ENCODE measurements at regions not wholly inside any gene's neighbourhood (a gene's known extent, or its start where the extent isn't known, plus 50 kb on each side); places are given as distances from the start of the nearest gene placed in this dataset.
"Not testable (repeated sequence)": the region's sequence is repeated elsewhere in the genome, so short reads cannot be mapped to it uniquely, and the experiment has no call there.

- DNase-seq (no peak), ATAC-seq (replicated peaks) (no peak)
- peaks cover 8 to 19% of the 10 kb centered on the region in 2 donors for H3K9me3 Mint-ChIP-seq
- H3K36me3 Mint-ChIP-seq, result no peaks in the 10 kb centered on the region
- H3K4me1 Mint-ChIP-seq, result no peaks in the 10 kb centered on the region
- H3K27me3 Mint-ChIP-seq, result no peaks in the 10 kb centered on the region
- no peak overlapping the region for H3K4me3 Mint-ChIP-seq
- no peak overlapping the region for H3K27ac Mint-ChIP-seq
Measured at GRCh38 chr4:36587909-36588472, 306.6 kb downstream of the DTHD1 start.

DNA sequence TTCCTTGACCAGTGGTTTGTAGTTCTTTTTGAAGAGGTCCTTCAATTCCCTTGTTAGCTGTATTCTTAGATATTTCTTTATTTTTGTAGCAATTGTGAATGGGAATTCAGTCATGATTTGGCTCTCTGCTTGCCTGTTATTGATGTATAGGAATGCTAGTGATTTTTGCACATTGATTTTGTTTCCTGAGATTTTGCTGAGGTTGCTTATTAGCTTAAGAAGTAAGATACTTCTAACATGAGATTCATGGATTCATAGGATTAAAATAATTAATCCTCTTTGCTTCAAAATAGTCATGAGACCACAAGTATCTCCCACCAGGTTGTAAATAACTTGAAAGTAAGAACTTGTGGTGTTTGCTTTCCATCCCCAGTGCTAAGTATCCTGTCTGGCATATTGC is 308.9 kb downstream of the DTHD1 start:
- no peak for DNase-seq
- no peaks in the 10 kb centered on the region for H3K36me3 Mint-ChIP-seq
- H3K4me1 Mint-ChIP-seq, result no peaks in the 10 kb centered on the region
- no peak overlapping the region for H3K27ac Mint-ChIP-seq
- no peak for ATAC-seq (replicated peaks)
- H3K27me3 Mint-ChIP-seq, result no peaks in the 10 kb centered on the region
- peaks cover 8 to 19% of the 10 kb centered on the region in 2 donors for H3K9me3 Mint-ChIP-seq
- no peak overlapping the region for H3K4me3 Mint-ChIP-seq

GRCh38 chr4:36601864-36602495 is 320.6 kb downstream of the DTHD1 start:
- Mint-ChIP-seq H3K4me3 (no peak overlapping the region), H3K27me3 (no peaks in the 10 kb centered on the region), H3K4me1 (no peaks in the 10 kb centered on the region), H3K27ac (no peak overlapping the region), H3K9me3 (no peaks in the 10 kb centered on the region), H3K36me3 (no peaks in the 10 kb centered on the region)
- DNase-seq (no peak), ATAC-seq (replicated peaks) (no peak)

- no peaks in the 10 kb centered on the region for H3K36me3 Mint-ChIP-seq
- no peak for DNase-seq
- ATAC-seq (replicated peaks), result no peak
- H3K27me3 Mint-ChIP-seq, result no peaks in the 10 kb centered on the region
- no peak overlapping the region for H3K27ac Mint-ChIP-seq
- no peak overlapping the region for H3K4me3 Mint-ChIP-seq
- no peaks in the 10 kb centered on the region for H3K4me1 Mint-ChIP-seq
- H3K9me3 Mint-ChIP-seq, result peaks cover 11 to 15% of the 10 kb centered on the region in 2 donors
Measured at GRCh38 chr4:36609661-36610060, 328.2 kb downstream of the DTHD1 start.

DNA sequence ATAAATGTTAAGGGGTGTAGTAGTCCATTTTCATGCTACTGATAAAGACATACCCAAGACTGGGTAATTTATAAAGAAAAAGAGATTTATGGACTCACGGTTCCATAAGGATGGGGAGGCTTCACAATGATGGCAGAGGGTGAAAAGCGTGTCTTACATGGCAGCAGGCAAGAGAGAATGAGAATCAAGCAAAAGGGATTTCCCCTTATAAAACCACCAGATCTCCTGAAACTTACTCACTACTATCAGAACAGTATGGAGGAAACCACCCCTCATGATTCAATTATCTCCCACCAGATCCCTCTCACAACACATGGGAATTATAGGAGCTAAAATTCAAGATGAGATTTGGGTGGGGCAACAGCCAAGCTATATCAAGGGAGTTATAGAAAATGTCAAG is 329.2 kb downstream of the DTHD1 start:
- Mint-ChIP-seq H3K4me3 (no peak overlapping the region), H3K4me1 (no peaks in the 10 kb centered on the region), H3K27me3 (no peaks in the 10 kb centered on the region), H3K9me3 (peaks cover 11 to 16% of the 10 kb centered on the region in 2 donors), H3K27ac (no peak overlapping the region), H3K36me3 (no peaks in the 10 kb centered on the region)
- no peak for DNase-seq
- no peak for ATAC-seq (replicated peaks)

- peaks cover 11 to 16% of the 10 kb centered on the region in 2 donors for H3K9me3 Mint-ChIP-seq
- H3K27me3 Mint-ChIP-seq; H3K27ac Mint-ChIP-seq; DNase-seq; H3K4me1 Mint-ChIP-seq; ATAC-seq (replicated peaks); H3K4me3 Mint-ChIP-seq; H3K36me3 Mint-ChIP-seq: not testable (repeated sequence)
Measured at GRCh38 chr4:36613142-36613541, 331.7 kb downstream of the DTHD1 start.

- Mint-ChIP-seq H3K9me3 (peaks cover 11 to 16% of the 10 kb centered on the region in 2 donors), H3K4me1 (no peaks in the 10 kb centered on the region), H3K4me3 (no peak overlapping the region), H3K27me3 (no peaks in the 10 kb centered on the region), H3K27ac (no peak overlapping the region), H3K36me3 (no peaks in the 10 kb centered on the region)
- DNase-seq (no peak), ATAC-seq (replicated peaks) (no peak)
Measured at GRCh38 chr4:36614011-36614410, 332.6 kb downstream of the DTHD1 start.

DNA sequence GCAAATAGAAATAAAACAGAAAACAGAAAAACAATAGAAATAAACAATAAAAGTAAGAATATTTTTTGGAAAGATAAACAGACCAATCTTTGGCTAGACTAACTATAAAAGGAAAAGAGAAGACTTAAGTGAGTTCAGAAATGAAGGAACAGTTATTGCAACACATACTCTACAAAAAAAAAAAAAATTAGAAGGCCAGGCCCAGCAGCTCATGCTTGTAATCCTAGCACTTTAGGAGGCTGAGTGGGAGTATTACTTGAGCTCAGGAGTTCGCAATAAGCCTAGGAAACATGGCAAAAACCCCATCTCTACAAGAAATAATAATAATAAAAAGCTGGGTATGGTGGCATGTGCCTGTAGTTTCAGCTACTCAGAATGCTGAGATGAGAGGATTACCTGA is 336.7 kb downstream of the DTHD1 start:
- Mint-ChIP-seq H3K4me3 (no peak overlapping the region), H3K27me3 (no peaks in the 10 kb centered on the region), H3K9me3 (peaks cover 0 to 1% of the 10 kb centered on the region in 2 donors), H3K27ac (no peak overlapping the region), H3K36me3 (no peaks in the 10 kb centered on the region), H3K4me1 (no peaks in the 10 kb centered on the region)
- no peak for ATAC-seq (replicated peaks)
- no peak for DNase-seq

GRCh38 chr4:36624030-36624429 is 342.6 kb downstream of the DTHD1 start:
- Mint-ChIP-seq H3K4me3 (no peak overlapping the region), H3K27ac (no peak overlapping the region)
- no peak for ATAC-seq (replicated peaks)

DNA sequence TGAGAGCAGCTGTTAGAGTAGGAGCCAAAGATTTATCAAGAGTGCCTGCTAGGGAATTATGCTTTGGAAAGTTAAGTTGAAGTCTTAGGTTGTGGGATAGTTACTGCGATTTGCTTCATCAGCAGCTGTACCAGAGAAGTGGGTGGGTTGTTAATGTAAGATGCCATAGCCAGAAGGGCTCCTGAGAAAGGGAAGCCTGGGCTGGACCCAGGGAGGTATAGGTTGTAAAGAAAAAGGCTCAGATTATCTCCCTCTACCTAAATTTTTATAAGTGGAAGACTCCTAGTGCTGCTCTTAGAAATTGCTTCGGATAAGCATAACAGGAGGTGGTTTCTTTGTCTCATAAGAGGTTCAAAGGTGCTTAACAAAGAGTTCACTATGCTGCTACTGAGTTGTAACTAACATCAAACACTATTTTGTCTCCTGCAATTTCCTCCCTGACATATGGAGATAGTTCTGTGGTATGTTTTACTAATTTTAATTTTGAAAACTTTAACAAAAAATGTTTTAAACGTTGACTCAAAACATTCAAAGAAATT is 356.9 kb downstream of the DTHD1 start:
- Mint-ChIP-seq H3K36me3 (no peaks in the 10 kb centered on the region), H3K4me3 (no peak overlapping the region), H3K27me3 (no peaks in the 10 kb centered on the region), H3K27ac (no peak overlapping the region), H3K4me1 (no peaks in the 10 kb centered on the region), H3K9me3 (peaks cover 0 to 1% of the 10 kb centered on the region in 2 donors)
- no peak for ATAC-seq (replicated peaks)
- DNase-seq, result no peak

More at GRCh38 chr4:36624030-36624429, 342.6 kb downstream of the DTHD1 start:
- H3K27me3 Mint-ChIP-seq, result no peaks in the 10 kb centered on the region
- no peaks in the 10 kb centered on the region for H3K36me3 Mint-ChIP-seq
- H3K9me3 Mint-ChIP-seq, result no peaks in the 10 kb centered on the region
- no peak for DNase-seq
- no peaks in the 10 kb centered on the region for H3K4me1 Mint-ChIP-seq

DNA sequence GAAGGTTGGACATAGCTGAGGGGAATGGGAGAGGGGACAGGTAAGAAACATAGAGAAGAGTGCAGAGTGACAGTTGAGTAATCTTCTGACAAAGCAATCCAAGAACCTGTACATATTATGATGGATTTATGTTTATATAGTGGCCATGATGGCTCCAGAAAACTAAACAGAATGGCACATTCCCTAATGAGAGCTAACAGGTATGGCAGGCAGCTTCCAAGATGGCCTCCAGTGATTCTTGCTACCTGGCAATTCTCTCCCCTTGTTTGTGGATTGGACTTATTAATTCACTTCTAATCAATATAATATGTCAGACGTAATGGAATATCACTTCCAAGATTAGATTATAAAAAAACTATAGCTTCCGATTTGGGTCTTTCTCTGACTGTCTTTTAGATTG is 359.5 kb downstream of the DTHD1 start:
- DNase-seq (no peak), ATAC-seq (replicated peaks) (no peak)
- Mint-ChIP-seq H3K27me3 (no peaks in the 10 kb centered on the region), H3K4me1 (no peaks in the 10 kb centered on the region), H3K36me3 (no peaks in the 10 kb centered on the region), H3K4me3 (no peak overlapping the region), H3K9me3 (no peaks in the 10 kb centered on the region), H3K27ac (no peak overlapping the region)

GRCh38 chr4:36651253-36651652 is 369.8 kb downstream of the DTHD1 start:
- DNase-seq (no peak), ATAC-seq (replicated peaks) (peak; percentile 46 to 69)

GRCh38 chr4:36652857-36653256 is 371.4 kb downstream of the DTHD1 start:
- H3K27me3 Mint-ChIP-seq, result no peaks in the 10 kb centered on the region
- H3K9me3 Mint-ChIP-seq, result no peaks in the 10 kb centered on the region
- peaks cover 0 to 5% of the 10 kb centered on the region in 2 donors for H3K4me1 Mint-ChIP-seq
- DNase-seq, result no peak
- no peak overlapping the region for H3K4me3 Mint-ChIP-seq
- no peak overlapping the region for H3K27ac Mint-ChIP-seq
- no peak for ATAC-seq (replicated peaks)
- H3K36me3 Mint-ChIP-seq, result no peaks in the 10 kb centered on the region

More at GRCh38 chr4:36651253-36651652, 369.8 kb downstream of the DTHD1 start:
- H3K9me3 Mint-ChIP-seq, result no peaks in the 10 kb centered on the region
- H3K36me3 Mint-ChIP-seq, result no peaks in the 10 kb centered on the region
- H3K4me1 Mint-ChIP-seq, result peaks cover 0 to 5% of the 10 kb centered on the region in 2 donors
- H3K27me3 Mint-ChIP-seq, result no peaks in the 10 kb centered on the region
- no peak overlapping the region for H3K27ac Mint-ChIP-seq
- no peak overlapping the region for H3K4me3 Mint-ChIP-seq

- H3K4me1 Mint-ChIP-seq, result no peaks in the 10 kb centered on the region
- no peak overlapping the region for H3K4me3 Mint-ChIP-seq
- ATAC-seq (replicated peaks) (no peak), DNase-seq (no peak)
- H3K36me3 Mint-ChIP-seq, result no peaks in the 10 kb centered on the region
- H3K27ac Mint-ChIP-seq, result no peak overlapping the region
- H3K27me3 Mint-ChIP-seq, result peaks cover 0 to 3% of the 10 kb centered on the region in 2 donors
- H3K9me3 Mint-ChIP-seq, result peaks cover 1 to 4% of the 10 kb centered on the region in 2 donors
Measured at GRCh38 chr4:36665985-36666527, 384.6 kb downstream of the DTHD1 start.

- no peak overlapping the region for H3K27ac Mint-ChIP-seq
- no peaks in the 10 kb centered on the region for H3K4me1 Mint-ChIP-seq
- peaks cover 0 to 2% of the 10 kb centered on the region in 2 donors for H3K9me3 Mint-ChIP-seq
- no peak for DNase-seq
- no peaks in the 10 kb centered on the region for H3K27me3 Mint-ChIP-seq
- H3K4me3 Mint-ChIP-seq, result no peak overlapping the region
- H3K36me3 Mint-ChIP-seq, result no peaks in the 10 kb centered on the region
- no peak for ATAC-seq (replicated peaks)
Measured at GRCh38 chr4:36675436-36675835, 394.0 kb downstream of the DTHD1 start.
